ENCODE measurements at regions not wholly inside any gene's neighbourhood (a gene's known extent, or its start where the extent isn't known, plus 50 kb on each side); places are given as distances from the start of the nearest gene placed in this dataset.

DNA sequence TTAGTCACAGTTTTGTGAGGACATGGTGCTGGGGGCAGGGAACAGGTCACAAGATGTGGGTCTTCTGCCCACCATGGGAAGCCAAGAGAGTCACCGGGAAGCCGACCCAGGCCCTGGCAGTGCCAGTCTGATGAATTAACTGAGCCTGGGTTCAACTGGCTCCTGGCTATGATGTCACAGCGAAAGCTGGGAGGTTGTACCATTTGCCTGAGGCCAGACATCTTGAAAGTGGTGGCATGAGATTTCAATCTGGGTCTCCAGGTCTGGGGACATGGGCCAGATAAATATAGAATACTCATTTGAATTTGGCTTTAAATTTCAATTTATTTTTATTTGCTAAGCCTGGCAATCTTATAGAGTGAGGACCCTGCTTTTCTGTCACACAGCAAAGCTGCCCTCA is 280.9 kb downstream of the NSG2 start:
- H3K4me1 ChIP-seq (ENCODE audit: insufficient read depth, low read length, poor library complexity, severe bottlenecking), result no peaks in the 10 kb centered on the region
- H3K27me3 ChIP-seq (ENCODE audit: insufficient read depth, low read length, poor library complexity, severe bottlenecking), result no peaks in the 10 kb centered on the region
- no peaks in the 10 kb centered on the region for H3K9me3 ChIP-seq (ENCODE audit: insufficient read depth, low read depth, low read length)
- no peaks in the 10 kb centered on the region for H3K79me2 ChIP-seq (ENCODE audit: insufficient read depth, low read length)
- no peak overlapping the region for H2AFZ ChIP-seq (ENCODE audit: low read length)
- no peak overlapping the region for H3K9ac ChIP-seq (ENCODE audit: low read depth, low read length, poor library complexity, severe bottlenecking)
- no peak for TF ChIP-seq EZH2phosphoT487 (IDR thresholded peaks at IDR 0.05; ENCODE audit: borderline replicate concordance)
- TF ChIP-seq, protein P1, sequence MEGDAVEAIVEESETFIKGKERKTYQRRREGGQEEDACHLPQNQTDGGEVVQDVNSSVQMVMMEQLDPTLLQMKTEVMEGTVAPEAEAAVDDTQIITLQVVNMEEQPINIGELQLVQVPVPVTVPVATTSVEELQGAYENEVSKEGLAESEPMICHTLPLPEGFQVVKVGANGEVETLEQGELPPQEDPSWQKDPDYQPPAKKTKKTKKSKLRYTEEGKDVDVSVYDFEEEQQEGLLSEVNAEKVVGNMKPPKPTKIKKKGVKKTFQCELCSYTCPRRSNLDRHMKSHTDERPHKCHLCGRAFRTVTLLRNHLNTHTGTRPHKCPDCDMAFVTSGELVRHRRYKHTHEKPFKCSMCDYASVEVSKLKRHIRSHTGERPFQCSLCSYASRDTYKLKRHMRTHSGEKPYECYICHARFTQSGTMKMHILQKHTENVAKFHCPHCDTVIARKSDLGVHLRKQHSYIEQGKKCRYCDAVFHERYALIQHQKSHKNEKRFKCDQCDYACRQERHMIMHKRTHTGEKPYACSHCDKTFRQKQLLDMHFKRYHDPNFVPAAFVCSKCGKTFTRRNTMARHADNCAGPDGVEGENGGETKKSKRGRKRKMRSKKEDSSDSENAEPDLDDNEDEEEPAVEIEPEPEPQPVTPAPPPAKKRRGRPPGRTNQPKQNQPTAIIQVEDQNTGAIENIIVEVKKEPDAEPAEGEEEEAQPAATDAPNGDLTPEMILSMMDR (conservative IDR thresholded peaks at IDR 0.05; ENCODE audit: low read length), result no peak
- H4K20me1 ChIP-seq (ENCODE audit: insufficient read depth, low read length, poor library complexity, severe bottlenecking), result no peaks in the 10 kb centered on the region
- no peaks in the 10 kb centered on the region for H3F3A ChIP-seq (ENCODE audit: low read depth)
- H3K4me2 ChIP-seq (ENCODE audit: low read depth, low read length, poor library complexity, severe bottlenecking), result no peak overlapping the region
- H3K9me2 ChIP-seq (replicated peaks; ENCODE audit: low read depth, low read length), result no peaks in the 10 kb centered on the region
- H3K36me3 ChIP-seq (ENCODE audit: insufficient read depth, low read length), result no peaks in the 10 kb centered on the region
- H3K4me3 ChIP-seq (ENCODE audit: low read length, poor library complexity, severe bottlenecking), result no peak overlapping the region

DNA sequence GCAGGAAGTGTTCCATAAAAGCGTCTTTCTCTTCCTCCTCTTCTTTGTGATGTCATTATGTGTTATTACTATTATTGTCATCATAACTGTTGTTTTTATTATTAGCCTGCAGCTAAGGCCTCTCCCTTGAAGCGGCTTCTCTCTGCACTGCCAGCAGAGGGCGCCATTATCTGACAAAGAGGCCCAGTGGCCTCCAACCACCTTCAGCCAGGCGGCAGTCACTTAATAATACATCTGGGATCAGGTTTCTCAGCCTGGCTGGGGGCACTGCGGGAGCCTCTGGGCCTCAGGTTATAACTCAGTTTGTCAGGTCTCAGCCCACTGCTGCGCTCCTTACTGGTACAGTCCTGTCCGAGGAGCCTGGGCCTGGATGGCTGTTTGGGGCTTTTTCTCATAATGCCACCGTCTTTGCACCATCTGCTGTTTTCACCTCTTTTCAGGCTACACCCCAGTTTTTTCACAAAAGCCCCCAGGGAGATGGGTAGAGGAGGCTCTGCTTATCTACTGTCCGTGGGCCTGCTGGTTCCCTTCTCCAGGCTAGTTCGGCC is 281.9 kb downstream of the NSG2 start:
- no peaks in the 10 kb centered on the region for H3K27me3 ChIP-seq (ENCODE audit: insufficient read depth, low read length, poor library complexity, severe bottlenecking)

DNA sequence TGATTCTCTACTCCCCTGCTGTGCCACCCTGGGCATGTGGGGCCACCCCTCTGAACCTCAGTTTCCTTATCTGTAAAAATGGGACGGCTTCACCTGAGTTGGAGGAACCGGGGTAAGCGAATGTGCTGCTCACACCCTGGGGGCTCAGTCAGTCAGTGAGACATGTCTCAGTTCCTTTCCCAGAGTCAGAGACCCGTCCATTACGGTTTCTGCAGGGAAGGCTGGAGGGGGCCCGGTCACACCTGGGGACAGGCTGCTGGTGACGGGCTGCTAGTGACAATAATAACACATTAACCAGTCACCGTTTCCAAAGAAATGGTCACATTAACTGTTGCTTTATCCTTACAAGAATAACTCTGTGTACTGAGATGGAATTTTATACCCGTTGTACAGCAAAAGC is 282.4 kb downstream of the NSG2 start:
- H4K20me1 ChIP-seq (ENCODE audit: insufficient read depth, low read length, poor library complexity, severe bottlenecking), result no peaks in the 10 kb centered on the region
- no peaks in the 10 kb centered on the region for H3K4me1 ChIP-seq (ENCODE audit: insufficient read depth, low read length, poor library complexity, severe bottlenecking)
- no peaks in the 10 kb centered on the region for H3K9me2 ChIP-seq (replicated peaks; ENCODE audit: low read depth, low read length)
- H3K9ac ChIP-seq (ENCODE audit: low read depth, low read length, poor library complexity, severe bottlenecking), result no peak overlapping the region
- no peaks in the 10 kb centered on the region for H3F3A ChIP-seq (ENCODE audit: low read depth)
- no peaks in the 10 kb centered on the region for H3K9me3 ChIP-seq (ENCODE audit: insufficient read depth, low read depth, low read length)
- H3K36me3 ChIP-seq (ENCODE audit: insufficient read depth, low read length), result no peaks in the 10 kb centered on the region
- no peak overlapping the region for H2AFZ ChIP-seq (ENCODE audit: low read length)
- H3K4me2 ChIP-seq (ENCODE audit: low read depth, low read length, poor library complexity, severe bottlenecking), result no peak overlapping the region
- no peaks in the 10 kb centered on the region for H3K27me3 ChIP-seq (ENCODE audit: insufficient read depth, low read length, poor library complexity, severe bottlenecking)
- no peak overlapping the region for H3K4me3 ChIP-seq (ENCODE audit: low read length, poor library complexity, severe bottlenecking)
- H3K79me2 ChIP-seq (ENCODE audit: insufficient read depth, low read length), result no peaks in the 10 kb centered on the region
- TF ChIP-seq EZH2phosphoT487 (IDR thresholded peaks at IDR 0.05; ENCODE audit: borderline replicate concordance), result no peak

More for the DNA sequence above, 281.9 kb downstream of the NSG2 start:
- Histone ChIP-seq H3K9ac (ENCODE audit: low read depth, low read length, poor library complexity, severe bottlenecking) (no peak overlapping the region), H3K9me3 (ENCODE audit: insufficient read depth, low read depth, low read length) (no peaks in the 10 kb centered on the region), H4K20me1 (ENCODE audit: insufficient read depth, low read length, poor library complexity, severe bottlenecking) (no peaks in the 10 kb centered on the region), H3K4me3 (ENCODE audit: low read length, poor library complexity, severe bottlenecking) (no peak overlapping the region), H3F3A (ENCODE audit: low read depth) (no peaks in the 10 kb centered on the region), H2AFZ (ENCODE audit: low read length) (no peak overlapping the region), H3K4me1 (ENCODE audit: insufficient read depth, low read length, poor library complexity, severe bottlenecking) (no peaks in the 10 kb centered on the region), H3K79me2 (ENCODE audit: insufficient read depth, low read length) (no peaks in the 10 kb centered on the region), H3K9me2 (replicated peaks; ENCODE audit: low read depth, low read length) (no peaks in the 10 kb centered on the region), H3K36me3 (ENCODE audit: insufficient read depth, low read length) (no peaks in the 10 kb centered on the region), H3K4me2 (ENCODE audit: low read depth, low read length, poor library complexity, severe bottlenecking) (no peak overlapping the region)
- TF ChIP-seq, protein P1 (conservative IDR thresholded peaks at IDR 0.05; ENCODE audit: low read length), result peak; percentile 66
- no peak for TF ChIP-seq EZH2phosphoT487 (IDR thresholded peaks at IDR 0.05; ENCODE audit: borderline replicate concordance)

DNA sequence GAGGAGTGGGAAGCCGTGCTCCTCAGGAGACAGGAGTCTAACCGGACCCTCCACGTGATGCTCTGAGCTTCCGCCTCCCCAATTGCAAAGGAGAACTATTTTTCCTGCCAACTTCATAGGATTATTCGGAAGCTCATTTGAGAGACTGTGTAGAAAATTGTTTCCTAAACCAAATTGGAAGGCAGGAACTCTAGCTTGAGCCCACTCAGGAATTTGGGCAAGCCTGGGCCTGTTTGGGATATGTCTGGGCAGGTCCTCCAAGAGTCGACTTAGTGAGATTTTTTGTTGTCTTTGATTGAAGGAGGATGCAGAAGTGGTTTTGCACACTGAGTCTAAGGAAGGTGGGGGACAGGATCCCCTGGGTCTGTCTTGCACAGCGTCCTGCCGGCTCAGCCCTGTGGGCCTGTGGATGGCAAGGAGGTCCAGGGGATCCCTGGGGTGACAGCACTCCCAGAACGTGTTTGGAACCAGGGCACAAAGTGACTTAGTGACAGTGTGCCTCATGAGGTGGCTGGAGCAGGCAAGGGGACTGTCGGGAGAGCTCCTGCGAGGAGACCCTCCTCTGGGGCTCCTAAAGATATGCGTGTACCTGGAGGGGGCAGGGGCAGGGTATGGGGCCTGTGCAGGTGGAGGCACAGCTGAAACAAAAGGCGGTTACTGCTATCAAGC is 283.3 kb downstream of the NSG2 start:
- Histone ChIP-seq H3K4me3 (ENCODE audit: low read length, poor library complexity, severe bottlenecking) (no peak overlapping the region), H3F3A (ENCODE audit: low read depth) (no peaks in the 10 kb centered on the region), H3K9me3 (ENCODE audit: insufficient read depth, low read depth, low read length) (no peaks in the 10 kb centered on the region), H3K9ac (ENCODE audit: low read depth, low read length, poor library complexity, severe bottlenecking) (no peak overlapping the region), H3K9me2 (replicated peaks; ENCODE audit: low read depth, low read length) (no peaks in the 10 kb centered on the region), H3K79me2 (ENCODE audit: insufficient read depth, low read length) (no peaks in the 10 kb centered on the region), H2AFZ (ENCODE audit: low read length) (no peak overlapping the region), H3K36me3 (ENCODE audit: insufficient read depth, low read length) (no peaks in the 10 kb centered on the region), H3K4me1 (ENCODE audit: insufficient read depth, low read length, poor library complexity, severe bottlenecking) (no peaks in the 10 kb centered on the region), H3K4me2 (ENCODE audit: low read depth, low read length, poor library complexity, severe bottlenecking) (no peak overlapping the region), H3K27me3 (ENCODE audit: insufficient read depth, low read length, poor library complexity, severe bottlenecking) (no peaks in the 10 kb centered on the region), H4K20me1 (ENCODE audit: insufficient read depth, low read length, poor library complexity, severe bottlenecking) (no peaks in the 10 kb centered on the region)
- TF ChIP-seq, protein P1 (conservative IDR thresholded peaks at IDR 0.05; ENCODE audit: low read length), result no peak
- no peak for TF ChIP-seq EZH2phosphoT487 (IDR thresholded peaks at IDR 0.05; ENCODE audit: borderline replicate concordance)

Measured in Loucy (cell line).